ENCODE measurements at regions not wholly inside any gene's neighbourhood (a gene's known extent, or its start where the extent isn't known, plus 50 kb on each side); places are given as distances from the start of the nearest gene placed in this dataset.

DNA sequence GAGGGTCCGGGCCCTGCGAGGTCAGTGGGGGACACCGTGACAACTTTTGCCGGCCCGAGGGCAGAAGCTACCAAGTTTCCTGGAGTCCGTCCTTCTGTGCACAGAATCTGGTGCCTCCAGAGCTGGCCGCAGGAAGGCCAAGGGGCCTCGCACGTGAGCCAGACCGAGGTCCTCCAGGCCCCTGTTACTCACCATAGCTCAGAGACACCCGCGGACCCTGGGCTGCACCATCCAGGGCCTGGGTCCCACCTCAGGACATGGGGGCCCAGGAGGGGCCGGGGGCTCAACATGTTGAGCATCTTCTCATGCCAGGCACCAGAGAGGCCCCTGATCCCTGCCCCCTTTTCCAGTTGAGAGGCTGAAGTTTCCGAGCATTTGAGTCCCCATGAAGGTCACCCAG lies 87.9 kb downstream of the HMX1 start:
- no peaks in the 10 kb centered on the region for H3K4me1 ChIP-seq
- no peaks in the 10 kb centered on the region for H3K36me3 ChIP-seq
- no peak for DNase-seq
- no peak overlapping the region for H3K27ac ChIP-seq
- H3K9me3 ChIP-seq: no peaks in the 10 kb centered on the region
- intact Hi-C loops (cut with DNase I): no loop called here
- H3K27me3 ChIP-seq: no peaks in the 10 kb centered on the region
- H3K4me3 ChIP-seq (replicated peaks in 1 of 3): no peak overlapping the region
- TF ChIP-seq CTCF (IDR thresholded peaks at IDR 0.05) (no peak), POLR2A (IDR thresholded peaks at IDR 0.05) (no peak)
- WGBS, 2 donors: 84% methylated on average over 6 to 8 of the region's 14 CpGs

DNA sequence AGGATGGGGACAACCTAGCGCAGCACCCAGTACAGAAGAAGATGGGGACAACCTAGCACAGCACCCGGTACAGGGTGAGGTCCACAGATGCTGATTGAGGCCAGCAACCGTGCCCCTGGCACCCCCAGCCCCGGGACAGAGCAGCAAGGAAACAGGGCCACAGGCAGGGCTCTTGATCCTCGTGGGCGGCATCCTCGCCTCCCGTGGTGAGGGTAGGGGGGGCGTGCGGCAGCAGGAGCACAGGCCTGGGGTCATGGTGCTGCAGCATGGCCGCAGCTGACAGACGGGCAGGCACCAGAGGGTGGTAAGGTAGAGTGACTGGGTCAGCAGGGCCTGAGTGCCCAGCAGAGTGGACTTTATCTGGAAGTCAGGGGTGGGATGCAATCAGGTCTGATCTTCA lies 89.5 kb downstream of the HMX1 start:
- Histone ChIP-seq H3K27ac (no peak overlapping the region), H3K4me1 (no peaks in the 10 kb centered on the region), H3K4me3 (replicated peaks in 1 of 3) (no peak overlapping the region), H3K36me3 (no peaks in the 10 kb centered on the region), H3K9me3 (no peaks in the 10 kb centered on the region), H3K27me3 (no peaks in the 10 kb centered on the region)
- intact Hi-C loops (cut with DNase I): no loop called here
- WGBS, 2 donors: 78 to 92% methylated on average over 11 to 12 of the region's 12 CpGs
- TF ChIP-seq POLR2A (IDR thresholded peaks at IDR 0.05) (no peak), CTCF (IDR thresholded peaks at IDR 0.05) (no peak)
- no peak for DNase-seq

- Histone ChIP-seq H3K4me1 (no peaks in the 10 kb centered on the region), H3K27ac (no peak overlapping the region), H3K9me3 (no peaks in the 10 kb centered on the region), H3K4me3 (replicated peaks in 1 of 3) (no peak overlapping the region), H3K27me3 (no peaks in the 10 kb centered on the region), H3K36me3 (no peaks in the 10 kb centered on the region)
- intact Hi-C loops (cut with DNase I): no loop called here
- no peak for TF ChIP-seq POLR2A (IDR thresholded peaks at IDR 0.05)
- no peak for TF ChIP-seq CTCF (IDR thresholded peaks at IDR 0.05)
- no peak for DNase-seq
- 91 to 92% methylated on average over 5 to 8 of the region's 8 CpGs for WGBS, 2 donors
These were observed 90.0 kb downstream of the HMX1 start for GRCh38 chr4:8781641-8782040.

DNA sequence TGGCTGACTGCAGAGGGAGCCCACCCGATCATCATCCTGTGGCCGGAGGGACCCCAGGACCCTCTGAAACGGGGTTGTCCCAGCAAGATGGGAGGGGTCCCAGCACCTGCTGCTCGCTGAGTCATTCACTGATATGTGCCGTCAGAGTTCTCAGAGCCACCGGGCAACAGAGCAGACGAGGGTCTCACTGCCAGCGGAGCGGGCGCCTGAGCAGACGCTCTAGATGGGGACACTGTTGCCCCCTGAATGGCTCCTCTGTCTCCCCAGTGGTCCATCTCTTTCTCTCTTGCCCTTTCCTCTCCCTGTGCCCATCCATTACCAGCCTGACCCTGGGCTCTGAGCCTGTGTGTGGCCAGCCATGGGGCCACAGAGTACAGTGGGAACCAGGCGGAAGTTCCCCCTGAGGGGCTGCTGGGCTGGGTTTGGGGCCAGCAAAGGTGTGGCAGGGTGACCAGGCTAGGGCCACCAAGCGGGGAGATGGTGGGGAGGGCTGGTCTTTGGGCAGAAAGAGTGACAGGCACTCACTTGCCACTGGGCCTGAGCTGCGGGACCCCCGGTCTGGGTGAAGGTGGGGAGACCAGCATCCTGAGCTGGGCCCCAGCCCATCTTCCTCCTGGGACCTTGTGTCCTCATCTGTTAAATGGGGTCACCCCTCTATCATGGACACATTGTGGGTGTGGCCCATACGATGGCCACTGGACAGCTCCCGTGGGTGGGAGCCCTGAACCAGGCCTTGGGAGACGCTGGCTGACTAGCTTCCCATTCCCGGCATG lies 90.9 kb downstream of the HMX1 start:
- Histone ChIP-seq H3K4me1 (no peaks in the 10 kb centered on the region), H3K4me3 (replicated peaks in 1 of 3) (no peak overlapping the region), H3K27ac (no peak overlapping the region), H3K9me3 (no peaks in the 10 kb centered on the region), H3K36me3 (no peaks in the 10 kb centered on the region), H3K27me3 (no peaks in the 10 kb centered on the region)
- TF ChIP-seq CTCF (IDR thresholded peaks at IDR 0.05) (no peak), POLR2A (IDR thresholded peaks at IDR 0.05) (no peak)
- intact Hi-C loops (cut with DNase I): no loop called here
- DNase-seq: no peak
- 77 to 84% methylated on average over 8 to 13 of the region's 19 CpGs for WGBS, 2 donors

GRCh38 chr4:8780086-8780485 lies 91.6 kb downstream of the HMX1 start:
- intact Hi-C loops (cut with DNase I): no loop called here
- 25 to 85% methylated on average over 1 to 11 of the region's 13 CpGs for WGBS, 2 donors
- Histone ChIP-seq H3K27ac (no peak overlapping the region), H3K27me3 (no peaks in the 10 kb centered on the region), H3K4me3 (replicated peaks in 1 of 3) (no peak overlapping the region), H3K36me3 (no peaks in the 10 kb centered on the region), H3K9me3 (no peaks in the 10 kb centered on the region), H3K4me1 (no peaks in the 10 kb centered on the region)
- no peak for TF ChIP-seq CTCF (IDR thresholded peaks at IDR 0.05)
- TF ChIP-seq POLR2A (IDR thresholded peaks at IDR 0.05): no peak
- no peak for DNase-seq

Measured in thyroid gland (tissue), 4 donors.